Gastroesophageal sphincter (tissue), 4 donors: ENCODE measurements at regions not wholly inside any gene's neighbourhood (a gene's known extent, or its start where the extent isn't known, plus 50 kb on each side); places are given as distances from the start of the nearest gene placed in this dataset.

Source experiments
- ATAC-seq: fragments of 150-250 bp; one replicate; pipeline ENCODE4 v1.9.1; 2016; ENCODE audit warnings: mild to moderate bottlenecking, moderate library complexity
- H3K27ac ChIP-seq, 4 donors: fragments of 200-600 bp; sonication (generic) in 3 of 4; 1 replicate in 3 of 4; 2 replicates in 1 of 4; pipeline ENCODE4 v1.5.1; 2016 to 2019
- H3K27me3 ChIP-seq: fragments of 200-600 bp; sonication (generic); one replicate; pipeline ENCODE4 v1.5.1; 2019
- H3K36me3 ChIP-seq, 2 donors: fragments of 200-600 bp; sonication (generic); one replicate each; pipeline ENCODE4 v1.5.1; 2019; ENCODE audit warnings: control low read depth in 1 of 2
- H3K4me1 ChIP-seq, 3 donors: fragments of 200-600 bp; sonication (generic); 1 replicate in 2 of 3; 2 replicates in 1 of 3; pipeline ENCODE4 v1.5.1; 2016 to 2019; ENCODE audit warnings: control low read depth in 2 of 3
- H3K4me3 ChIP-seq, 2 donors: fragments of 200-600 bp; sonication (generic); one replicate each; pipeline ENCODE4 v1.5.1; 2019; ENCODE audit warnings: mild to moderate bottlenecking in 1 of 2, moderate library complexity in 1 of 2
- H3K9me3 ChIP-seq, 3 donors: fragments of 200-600 bp; sonication (generic); one replicate each; pipeline ENCODE4 v1.5.1; 2017 to 2019; ENCODE audit warnings: control low read depth in 2 of 3
- EP300 ChIP-seq: sonication (generic); formaldehyde crosslinking; IDR thresholded peaks from one replicate; pipeline ENCODE4 v1.6.1; 2017; ENCODE audit warnings: antibody characterized with exemption, mild to moderate bottlenecking
- POLR2A ChIP-seq, 2 donors: fragments of 450-650 bp; IDR thresholded peaks; one replicate each; pipeline ENCODE4 v1.6.1; 2017; ENCODE audit warnings: antibody characterized with exemption in 2 of 2, mild to moderate bottlenecking in 2 of 2, moderate library complexity in 1 of 2
- POLR2AphosphoS5 ChIP-seq: sonication (generic); formaldehyde crosslinking; IDR thresholded peaks from one replicate; pipeline ENCODE4 v1.6.1; 2017; ENCODE audit warnings: antibody characterized with exemption
- WGBS, 2 donors: methylation state at CpG; one replicate each; pipeline ENCODE4 v1.1.5; 2018; ENCODE audit warnings: low coverage in 1 of 2; 5-methylcytosine and 5-hydroxymethylcytosine counted together
- TF ChIP-seq, protein P1 (sequence below), 4 experiments: fragments of 200-600 bp in 2 of 4; fragments of 450-650 bp in 2 of 4; sonication (generic) in 1 of 4; IDR thresholded peaks; one replicate each; pipeline ENCODE4 v1.5.1; 2017 to 2019; ENCODE audit warnings: antibody characterized with exemption in 4 of 4, mild to moderate bottlenecking in 2 of 4, moderate library complexity in 2 of 4

DNA sequence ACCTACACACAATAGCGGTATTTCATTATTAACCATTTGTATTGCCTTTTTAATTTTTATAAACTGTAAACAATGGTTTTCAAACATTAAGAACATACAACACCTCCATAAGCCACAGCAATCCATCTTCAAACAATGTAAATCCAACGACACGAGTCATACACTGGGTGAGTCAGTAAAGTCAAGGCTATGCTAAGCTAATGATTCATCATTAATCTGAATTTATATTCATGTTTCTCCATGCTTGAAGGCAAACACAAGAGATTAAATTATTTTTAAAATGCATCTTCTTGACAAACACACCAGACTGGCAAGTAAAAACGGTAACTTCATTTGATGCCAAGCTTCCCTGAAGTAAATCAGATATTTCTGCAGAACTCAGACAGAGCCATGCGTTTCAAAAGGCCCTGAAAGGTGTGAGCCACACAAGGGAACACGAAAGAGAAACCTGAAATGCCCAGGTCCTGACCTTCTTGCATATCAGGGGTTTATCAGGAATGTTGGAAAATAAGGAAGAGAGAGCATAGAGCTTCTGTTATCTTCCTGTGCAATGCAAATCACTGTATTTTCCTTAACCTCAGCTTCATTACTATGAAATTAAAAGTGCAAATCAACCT, 162.5 kb downstream of the ALDH8A1 start:
- Histone ChIP-seq H3K9me3 (peaks cover 0 to 30% (median 0%) of the 10 kb centered on the region in 3 donors), H3K27ac (no peak overlapping the region), H3K4me1 (no peaks in the 10 kb centered on the region), H3K4me3 (no peak overlapping the region), H3K36me3 (no peaks in the 10 kb centered on the region), H3K27me3 (no peaks in the 10 kb centered on the region)
- ATAC-seq, result no peak
- TF ChIP-seq POLR2AphosphoS5 (no peak), POLR2A (IDR thresholded peaks at IDR 0.05) (no peak), EP300 (no peak)
- TF ChIP-seq, protein P1, sequence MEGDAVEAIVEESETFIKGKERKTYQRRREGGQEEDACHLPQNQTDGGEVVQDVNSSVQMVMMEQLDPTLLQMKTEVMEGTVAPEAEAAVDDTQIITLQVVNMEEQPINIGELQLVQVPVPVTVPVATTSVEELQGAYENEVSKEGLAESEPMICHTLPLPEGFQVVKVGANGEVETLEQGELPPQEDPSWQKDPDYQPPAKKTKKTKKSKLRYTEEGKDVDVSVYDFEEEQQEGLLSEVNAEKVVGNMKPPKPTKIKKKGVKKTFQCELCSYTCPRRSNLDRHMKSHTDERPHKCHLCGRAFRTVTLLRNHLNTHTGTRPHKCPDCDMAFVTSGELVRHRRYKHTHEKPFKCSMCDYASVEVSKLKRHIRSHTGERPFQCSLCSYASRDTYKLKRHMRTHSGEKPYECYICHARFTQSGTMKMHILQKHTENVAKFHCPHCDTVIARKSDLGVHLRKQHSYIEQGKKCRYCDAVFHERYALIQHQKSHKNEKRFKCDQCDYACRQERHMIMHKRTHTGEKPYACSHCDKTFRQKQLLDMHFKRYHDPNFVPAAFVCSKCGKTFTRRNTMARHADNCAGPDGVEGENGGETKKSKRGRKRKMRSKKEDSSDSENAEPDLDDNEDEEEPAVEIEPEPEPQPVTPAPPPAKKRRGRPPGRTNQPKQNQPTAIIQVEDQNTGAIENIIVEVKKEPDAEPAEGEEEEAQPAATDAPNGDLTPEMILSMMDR (IDR thresholded peaks at IDR 0.05), result no peak
- 76% methylated on average over 6 of the region's 6 CpGs for WGBS, 2 donors

DNA sequence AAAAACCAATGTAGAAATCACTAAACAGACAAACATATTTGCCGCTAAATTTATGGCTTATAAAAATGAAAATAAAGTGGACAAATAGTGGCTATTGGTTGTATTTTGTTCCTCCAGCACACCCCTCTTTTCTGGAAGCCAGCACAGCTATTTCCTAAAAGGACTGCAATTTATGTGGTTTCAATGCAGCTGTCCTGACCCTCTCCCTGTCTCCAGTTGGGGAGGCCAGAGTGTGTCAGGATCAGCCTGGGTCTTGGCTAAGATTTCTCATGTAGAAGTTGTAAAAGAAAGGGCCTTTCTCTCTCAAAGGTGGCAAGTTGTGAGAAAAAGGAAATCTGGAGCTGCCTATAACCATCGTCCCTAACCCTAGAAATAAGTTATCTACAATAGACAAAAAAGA, 165.6 kb downstream of the ALDH8A1 start:
- Histone ChIP-seq H3K4me3 (no peak overlapping the region), H3K36me3 (no peaks in the 10 kb centered on the region), H3K4me1 (no peaks in the 10 kb centered on the region), H3K27ac (no peak overlapping the region), H3K27me3 (no peaks in the 10 kb centered on the region), H3K9me3 (peaks cover 0 to 7% (median 0%) of the 10 kb centered on the region in 3 donors)
- TF ChIP-seq EP300 (no peak), POLR2AphosphoS5 (no peak), POLR2A (IDR thresholded peaks at IDR 0.05) (no peak)
- TF ChIP-seq, protein P1 (IDR thresholded peaks at IDR 0.05), result no peak
- 94% methylated on average over 2 of the region's 2 CpGs for WGBS, 2 donors
- no peak for ATAC-seq

DNA sequence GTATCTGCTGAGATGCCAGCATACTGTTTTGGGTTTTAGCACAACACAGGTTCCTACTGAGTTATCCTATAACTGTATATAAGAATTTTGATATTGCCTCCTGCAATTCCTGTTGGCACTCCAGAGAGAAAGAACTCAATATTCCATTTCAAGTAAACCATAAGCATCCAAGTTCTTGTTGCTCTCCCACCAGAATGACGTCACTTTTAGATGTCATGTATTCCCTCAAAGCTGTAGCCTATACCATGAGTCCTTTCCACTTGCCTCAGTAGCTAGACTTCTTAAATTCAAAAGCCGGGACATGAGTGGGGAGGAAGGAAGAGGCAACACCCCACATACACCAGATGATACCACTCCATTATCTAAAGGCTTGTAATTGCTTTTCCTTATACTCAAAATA, 171.5 kb downstream of the ALDH8A1 start:
- Histone ChIP-seq H3K9me3 (peaks cover 0 to 39% (median 0%) of the 10 kb centered on the region in 3 donors), H3K27ac (no peak overlapping the region), H3K4me1 (no peaks in the 10 kb centered on the region), H3K36me3 (no peaks in the 10 kb centered on the region), H3K27me3 (no peaks in the 10 kb centered on the region), H3K4me3 (no peak overlapping the region)
- no peak for ATAC-seq
- no peak for TF ChIP-seq POLR2A (IDR thresholded peaks at IDR 0.05)
- no peak for TF ChIP-seq POLR2AphosphoS5
- TF ChIP-seq EP300, result no peak
- TF ChIP-seq, protein P1 (IDR thresholded peaks at IDR 0.05), result no peak
- 80 to 92% methylated on average over 2 of the region's 2 CpGs for WGBS, 2 donors

DNA sequence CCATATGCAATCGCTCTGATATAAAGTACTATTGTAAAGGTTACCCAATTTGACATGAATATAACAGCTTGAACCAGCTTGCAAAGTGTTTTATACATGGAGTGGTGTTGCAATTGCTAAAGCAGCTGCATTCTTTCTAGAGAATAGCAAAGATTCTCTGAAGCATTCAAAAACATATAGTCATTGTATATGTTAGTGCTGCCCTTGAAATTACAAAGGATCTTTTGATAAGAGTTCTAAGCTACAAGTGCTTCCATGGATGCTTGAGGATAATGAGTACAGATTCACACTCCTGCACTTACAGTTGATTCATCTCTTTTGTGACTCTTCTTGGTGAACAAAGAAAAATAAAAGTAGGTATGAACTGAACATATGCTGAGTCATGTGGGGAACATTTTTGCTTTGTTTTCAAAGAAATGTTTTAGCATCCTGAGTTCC, 175.7 kb downstream of the ALDH8A1 start:
- Histone ChIP-seq H3K9me3 (peaks cover 0 to 31% (median 0%) of the 10 kb centered on the region in 3 donors), H3K4me3 (no peak overlapping the region), H3K27me3 (no peaks in the 10 kb centered on the region), H3K27ac (no peak overlapping the region), H3K36me3 (no peaks in the 10 kb centered on the region), H3K4me1 (no peaks in the 10 kb centered on the region)
- TF ChIP-seq POLR2A (IDR thresholded peaks at IDR 0.05) (no peak), POLR2AphosphoS5 (no peak), EP300 (no peak)
- TF ChIP-seq, protein P1 (IDR thresholded peaks at IDR 0.05), result no peak
- WGBS, 2 donors, result 18 to 88% methylated on average over 1 of the region's 1 CpG
- no peak for ATAC-seq

DNA sequence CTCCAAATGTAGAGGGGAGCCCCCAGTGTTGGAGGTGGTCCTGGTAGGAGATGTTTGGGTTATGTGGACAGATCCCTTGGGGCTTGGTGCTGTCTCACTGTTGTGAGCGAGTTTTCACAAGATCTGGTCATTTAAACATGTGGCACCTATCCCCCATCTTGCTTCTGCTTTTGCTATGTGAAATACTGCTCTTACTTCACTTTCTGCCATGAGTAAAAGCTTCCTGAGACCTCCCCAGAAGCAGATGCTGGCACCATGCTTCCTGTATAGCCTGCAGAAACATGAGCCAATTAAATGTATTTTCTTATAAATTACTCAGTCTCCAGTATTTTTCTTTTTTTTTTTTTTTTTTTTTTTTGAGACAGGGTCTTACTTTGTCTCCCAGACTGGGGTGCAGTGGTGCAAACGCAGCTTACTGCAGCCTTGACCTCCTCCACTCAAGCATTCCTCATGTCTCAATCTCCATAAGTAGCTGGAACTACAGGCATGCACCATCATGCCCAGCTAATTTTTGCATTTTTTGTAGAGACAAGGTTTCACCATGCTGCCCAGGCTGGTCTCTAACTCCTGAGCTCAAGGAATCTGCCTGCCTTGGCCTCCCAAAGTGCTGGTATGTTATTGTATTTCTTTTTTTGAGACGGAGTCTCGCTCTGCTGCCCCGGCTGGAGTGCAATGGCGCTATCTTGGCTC, 177.1 kb downstream of the ALDH8A1 start:
- H3K4me3 ChIP-seq, result no peak overlapping the region
- peaks cover 0 to 20% (median 0%) of the 10 kb centered on the region in 3 donors for H3K9me3 ChIP-seq
- no peak for ATAC-seq
- H3K36me3 ChIP-seq, result no peaks in the 10 kb centered on the region
- H3K27me3 ChIP-seq, result no peaks in the 10 kb centered on the region
- H3K4me1 ChIP-seq, result no peaks in the 10 kb centered on the region
- TF ChIP-seq POLR2AphosphoS5, result no peak
- TF ChIP-seq POLR2A (IDR thresholded peaks at IDR 0.05), result no peak
- no peak for TF ChIP-seq EP300
- TF ChIP-seq, protein P1 (IDR thresholded peaks at IDR 0.05), result no peak
- H3K27ac ChIP-seq, result no peak overlapping the region
- WGBS, 2 donors, result 89 to 100% methylated on average over 1 to 6 of the region's 6 CpGs
